Esophagus muscularis mucosa (tissue), 3 donors: ENCODE measurements at regions not wholly inside any gene's neighbourhood (a gene's known extent, or its start where the extent isn't known, plus 50 kb on each side); places are given as distances from the start of the nearest gene placed in this dataset.

Source experiments
- POLR2AphosphoS5 ChIP-seq, 2 donors: sonication (generic); formaldehyde crosslinking; IDR thresholded peaks; one replicate each; pipeline ENCODE4 v1.6.1; 2017; ENCODE audit warnings: antibody characterized with exemption in 2 of 2
- TF ChIP-seq, protein P1 (sequence below), 3 experiments: fragments of 200-600 bp in 2 of 3; fragments of 450-650 bp in 1 of 3; sonication (generic) in 2 of 3; IDR thresholded peaks; one replicate each; pipeline ENCODE4 v1.5.1; 2017 to 2019; ENCODE audit warnings: antibody characterized with exemption in 3 of 3, mild to moderate bottlenecking in 2 of 3, moderate library complexity in 1 of 3

DNA sequence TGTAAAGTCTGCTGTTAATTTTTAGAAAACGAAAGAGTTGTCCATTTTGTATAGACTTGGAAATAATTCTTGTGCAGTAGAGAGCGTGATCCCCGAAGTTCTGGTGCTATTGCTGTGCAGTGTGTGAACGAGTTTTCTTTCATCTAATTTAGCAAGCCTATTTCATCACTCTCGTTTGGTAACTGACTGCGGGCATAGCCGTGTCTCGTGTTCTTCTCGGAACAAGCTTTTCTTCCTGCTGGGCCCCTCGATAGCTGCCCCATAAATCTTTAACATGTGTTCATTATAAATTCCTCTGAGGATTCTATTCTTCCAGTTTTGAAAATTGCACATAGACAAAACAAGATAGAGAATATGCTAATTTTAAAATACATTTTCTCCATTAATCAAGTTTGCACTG is 622.0 kb upstream of the PFKP start:
- no peak for TF ChIP-seq POLR2AphosphoS5 (IDR thresholded peaks at IDR 0.05)
- TF ChIP-seq, protein P1, sequence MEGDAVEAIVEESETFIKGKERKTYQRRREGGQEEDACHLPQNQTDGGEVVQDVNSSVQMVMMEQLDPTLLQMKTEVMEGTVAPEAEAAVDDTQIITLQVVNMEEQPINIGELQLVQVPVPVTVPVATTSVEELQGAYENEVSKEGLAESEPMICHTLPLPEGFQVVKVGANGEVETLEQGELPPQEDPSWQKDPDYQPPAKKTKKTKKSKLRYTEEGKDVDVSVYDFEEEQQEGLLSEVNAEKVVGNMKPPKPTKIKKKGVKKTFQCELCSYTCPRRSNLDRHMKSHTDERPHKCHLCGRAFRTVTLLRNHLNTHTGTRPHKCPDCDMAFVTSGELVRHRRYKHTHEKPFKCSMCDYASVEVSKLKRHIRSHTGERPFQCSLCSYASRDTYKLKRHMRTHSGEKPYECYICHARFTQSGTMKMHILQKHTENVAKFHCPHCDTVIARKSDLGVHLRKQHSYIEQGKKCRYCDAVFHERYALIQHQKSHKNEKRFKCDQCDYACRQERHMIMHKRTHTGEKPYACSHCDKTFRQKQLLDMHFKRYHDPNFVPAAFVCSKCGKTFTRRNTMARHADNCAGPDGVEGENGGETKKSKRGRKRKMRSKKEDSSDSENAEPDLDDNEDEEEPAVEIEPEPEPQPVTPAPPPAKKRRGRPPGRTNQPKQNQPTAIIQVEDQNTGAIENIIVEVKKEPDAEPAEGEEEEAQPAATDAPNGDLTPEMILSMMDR (IDR thresholded peaks at IDR 0.05): no peak
